ENCODE measurements at regions not wholly inside any gene's neighbourhood (a gene's known extent, or its start where the extent isn't known, plus 50 kb on each side); places are given as distances from the start of the nearest gene placed in this dataset.

DNA sequence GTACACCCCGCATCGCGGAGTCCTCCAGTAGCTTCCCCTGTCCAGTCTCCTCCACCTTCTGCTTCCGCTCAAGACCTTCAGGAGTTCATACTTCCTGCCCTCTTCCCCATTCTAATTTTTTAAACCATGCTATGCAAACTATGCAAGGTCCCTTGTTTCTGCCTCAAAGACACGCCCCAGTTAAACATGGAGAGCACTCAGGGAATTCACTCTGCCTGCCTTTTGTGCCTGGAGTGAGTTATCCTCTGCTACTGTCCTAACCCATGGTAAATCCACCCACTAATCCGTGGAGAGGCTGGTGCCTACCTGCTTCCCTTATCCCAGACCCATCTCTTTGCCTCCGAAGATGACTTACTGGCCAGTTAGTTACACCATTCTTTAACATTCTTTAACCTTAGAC lies 473.7 kb upstream of the JARID2 start:
- Histone ChIP-seq H2AFZ (no peak overlapping the region), H3K4me1 (replicated peaks; ENCODE audit: insufficient read depth) (no peaks in the 10 kb centered on the region), H3K9me3 (ENCODE audit: insufficient read depth, low read depth) (0 out of 2 replicates have a peak, but pooled peaks cover 3% of the 10 kb centered on the region), H3K4me2 (no peak overlapping the region), H3F3A (ENCODE audit: insufficient read depth, low read depth) (no peaks in the 10 kb centered on the region), H3K9me2 (ENCODE audit: insufficient read depth) (no peaks in the 10 kb centered on the region), H3K79me2 (ENCODE audit: low read depth) (no peaks in the 10 kb centered on the region), H3K27me3 (ENCODE audit: insufficient read depth, low read depth) (no peaks in the 10 kb centered on the region), H3K27ac (no peak overlapping the region), H3K36me3 (ENCODE audit: low read depth) (no peaks in the 10 kb centered on the region), H4K20me1 (ENCODE audit: insufficient read depth) (no peaks in the 10 kb centered on the region), H3K4me3 (no peak overlapping the region)
- no peak for TF ChIP-seq EZH2 (IDR thresholded peaks at IDR 0.05; ENCODE audit: low read depth)
- TF ChIP-seq, protein P1, sequence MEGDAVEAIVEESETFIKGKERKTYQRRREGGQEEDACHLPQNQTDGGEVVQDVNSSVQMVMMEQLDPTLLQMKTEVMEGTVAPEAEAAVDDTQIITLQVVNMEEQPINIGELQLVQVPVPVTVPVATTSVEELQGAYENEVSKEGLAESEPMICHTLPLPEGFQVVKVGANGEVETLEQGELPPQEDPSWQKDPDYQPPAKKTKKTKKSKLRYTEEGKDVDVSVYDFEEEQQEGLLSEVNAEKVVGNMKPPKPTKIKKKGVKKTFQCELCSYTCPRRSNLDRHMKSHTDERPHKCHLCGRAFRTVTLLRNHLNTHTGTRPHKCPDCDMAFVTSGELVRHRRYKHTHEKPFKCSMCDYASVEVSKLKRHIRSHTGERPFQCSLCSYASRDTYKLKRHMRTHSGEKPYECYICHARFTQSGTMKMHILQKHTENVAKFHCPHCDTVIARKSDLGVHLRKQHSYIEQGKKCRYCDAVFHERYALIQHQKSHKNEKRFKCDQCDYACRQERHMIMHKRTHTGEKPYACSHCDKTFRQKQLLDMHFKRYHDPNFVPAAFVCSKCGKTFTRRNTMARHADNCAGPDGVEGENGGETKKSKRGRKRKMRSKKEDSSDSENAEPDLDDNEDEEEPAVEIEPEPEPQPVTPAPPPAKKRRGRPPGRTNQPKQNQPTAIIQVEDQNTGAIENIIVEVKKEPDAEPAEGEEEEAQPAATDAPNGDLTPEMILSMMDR (conservative IDR thresholded peaks at IDR 0.05), result no peak
- ChIA-PET POLR2A (ENCODE audit: unreplicated experiment) (no interaction called here), CTCF (no interaction called here)
- no TSS peak for BruUV-seq (replicated peaks)
- peak in 1 of 2 experiments; percentile 26 for DNase-seq
- intact Hi-C loops (cut with micrococcal nuclease; ENCODE audit: unreplicated experiment), result no loop called here

DNA sequence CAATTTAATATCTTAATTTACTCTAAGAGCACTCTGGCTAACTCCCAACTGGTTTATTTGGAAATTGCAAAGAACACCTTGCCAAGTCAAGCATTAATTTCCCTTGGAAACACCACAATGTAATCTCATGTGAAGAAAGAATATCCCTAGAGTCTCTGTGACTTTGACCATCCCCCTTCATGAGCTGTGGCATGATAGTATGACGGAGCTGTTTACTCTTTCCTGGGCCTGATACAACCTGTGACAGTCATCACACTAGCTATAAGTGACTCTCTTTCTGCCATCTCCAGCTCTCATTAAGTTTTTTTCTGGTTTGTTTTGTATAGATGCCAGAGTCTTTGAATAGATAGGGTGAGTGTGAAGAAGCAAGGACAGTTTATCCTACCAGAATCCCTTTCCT lies 470.3 kb upstream of the JARID2 start:
- H3K27me3 ChIP-seq (ENCODE audit: insufficient read depth, low read depth), result no peaks in the 10 kb centered on the region
- H3K27ac ChIP-seq, result no peak overlapping the region
- no peak overlapping the region for H2AFZ ChIP-seq
- no peak overlapping the region for H3K4me3 ChIP-seq
- H3K36me3 ChIP-seq (ENCODE audit: low read depth), result no peaks in the 10 kb centered on the region
- H3K9me2 ChIP-seq (ENCODE audit: insufficient read depth), result no peaks in the 10 kb centered on the region
- TF ChIP-seq, protein P1 (conservative IDR thresholded peaks at IDR 0.05), result no peak
- TF ChIP-seq EZH2 (IDR thresholded peaks at IDR 0.05; ENCODE audit: low read depth), result no peak
- POLR2A ChIA-PET (ENCODE audit: unreplicated experiment), result interaction anchor here (0.6 kb wide), 3 partner anchors 465 to 1367 kb away, joined by 3 to 7 read pairs (median 3); no protein-coding TSS in a partner anchor
- no peaks in the 10 kb centered on the region for H3F3A ChIP-seq (ENCODE audit: insufficient read depth, low read depth)
- intact Hi-C loops (cut with micrococcal nuclease; ENCODE audit: unreplicated experiment), result loop anchor here (5.0 kb wide), 2 partner anchors 107 to 507 kb away; no protein-coding TSS in a partner anchor
- CTCF ChIA-PET, result no interaction called here
- H3K4me2 ChIP-seq, result no peak overlapping the region
- H3K79me2 ChIP-seq (ENCODE audit: low read depth), result no peaks in the 10 kb centered on the region
- 0 out of 2 replicates have a peak, but pooled peaks cover 7% of the 10 kb centered on the region for H3K9me3 ChIP-seq (ENCODE audit: insufficient read depth, low read depth)
- H4K20me1 ChIP-seq (ENCODE audit: insufficient read depth), result no peaks in the 10 kb centered on the region
- no TSS peak for BruUV-seq (replicated peaks)
- 0 out of 2 replicates have a peak, but pooled peaks cover 3% of the 10 kb centered on the region for H3K4me1 ChIP-seq (replicated peaks; ENCODE audit: insufficient read depth)
- DNase-seq, result no peak

DNA sequence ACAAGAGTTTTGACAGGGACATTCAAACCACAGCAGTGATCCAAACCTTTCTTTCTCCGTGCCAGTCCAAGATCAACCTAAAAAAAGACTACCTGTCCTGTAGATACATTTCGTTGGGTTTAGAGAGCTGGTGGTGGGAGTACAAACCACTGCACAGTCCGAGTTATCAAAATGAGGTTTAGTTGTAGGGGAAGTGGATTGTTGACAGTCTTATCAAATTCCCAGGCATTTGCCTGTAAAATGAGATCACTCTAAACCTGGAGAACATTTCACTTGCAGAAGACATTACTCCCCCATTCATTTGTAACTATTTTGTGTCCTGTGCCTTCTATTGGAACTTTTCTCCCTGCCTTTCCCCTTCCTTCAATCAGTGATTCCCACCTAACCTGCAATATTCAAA lies 469.6 kb upstream of the JARID2 start:
- peak in 1 of 2 experiments; percentile 9 for DNase-seq
- H3K27ac ChIP-seq, result no peak overlapping the region
- ChIA-PET POLR2A (ENCODE audit: unreplicated experiment) (interaction anchor here (0.6 kb wide), 1 partner anchor 33 kb away, joined by 4 read pairs; no protein-coding TSS in a partner anchor), CTCF (interaction anchor here (0.6 kb wide), 1 partner anchor 119 kb away, joined by 3 read pairs; no protein-coding TSS in a partner anchor)
- H3K79me2 ChIP-seq (ENCODE audit: low read depth), result no peaks in the 10 kb centered on the region
- H3K27me3 ChIP-seq (ENCODE audit: insufficient read depth, low read depth), result no peaks in the 10 kb centered on the region
- H3K9me2 ChIP-seq (ENCODE audit: insufficient read depth), result no peaks in the 10 kb centered on the region
- H3K4me2 ChIP-seq, result no peak overlapping the region
- TF ChIP-seq EZH2 (IDR thresholded peaks at IDR 0.05; ENCODE audit: low read depth), result no peak
- TF ChIP-seq, protein P1 (conservative IDR thresholded peaks at IDR 0.05), result no peak
- H2AFZ ChIP-seq, result no peak overlapping the region
- H4K20me1 ChIP-seq (ENCODE audit: insufficient read depth), result no peaks in the 10 kb centered on the region
- H3K4me1 ChIP-seq (replicated peaks; ENCODE audit: insufficient read depth), result 0 out of 2 replicates have a peak, but pooled peaks cover 3% of the 10 kb centered on the region
- TSS peak; percentile 14 for BruUV-seq (replicated peaks)
- H3K9me3 ChIP-seq (ENCODE audit: insufficient read depth, low read depth), result 0 out of 2 replicates have a peak, but pooled peaks cover 7% of the 10 kb centered on the region
- no peaks in the 10 kb centered on the region for H3K36me3 ChIP-seq (ENCODE audit: low read depth)
- H3F3A ChIP-seq (ENCODE audit: insufficient read depth, low read depth), result no peaks in the 10 kb centered on the region
- no peak overlapping the region for H3K4me3 ChIP-seq
- intact Hi-C loops (cut with micrococcal nuclease; ENCODE audit: unreplicated experiment), result loop anchor here (2.0 to 5.0 kb wide), 7 partner anchors 32 to 506 kb away; no protein-coding TSS in a partner anchor
